ENCODE measurements at regions not wholly inside any gene's neighbourhood (a gene's known extent, or its start where the extent isn't known, plus 50 kb on each side); places are given as distances from the start of the nearest gene placed in this dataset.

- TF ChIP-seq CTCF (IDR thresholded peaks at IDR 0.05) (no peak), EZH2 (IDR thresholded peaks at IDR 0.05; ENCODE audit: borderline replicate concordance, insufficient read depth, low read depth, low read length, poor library complexity, severe bottlenecking) (no peak)
- no peak overlapping the region for H3K27ac Mint-ChIP-seq
- ChIA-PET POLR2A (no interaction called here), CTCF (no interaction called here)
- peaks cover 5% of the 10 kb centered on the region for H3K27me3 Mint-ChIP-seq
- Histone ChIP-seq H3K4me1 (ENCODE audit: control insufficient read depth in 2 of 2, insufficient read depth in 2 of 2, low read length in 2 of 2) (no peaks in the 10 kb centered on the region), H3K9me3 (ENCODE audit: control extremely low read depth in 1 of 3, control insufficient read depth in 2 of 3, insufficient read depth in 1 of 3, low read length in 2 of 3) (peaks cover 0 to 10% (median 0%) of the 10 kb centered on the region in 3 donors), H3K36me3 (replicated peaks in 1 of 2; ENCODE audit: control extremely low read depth in 1 of 2, control insufficient read depth in 1 of 2, extremely low read depth in 1 of 2, insufficient read depth in 2 of 2, low read length in 1 of 2) (no peaks in the 10 kb centered on the region), H2AFZ (ENCODE audit: insufficient read depth, low read depth, low read length, poor library complexity, severe bottlenecking) (no peak overlapping the region), H3K4me2 (replicated peaks; ENCODE audit: low read depth, low read length, poor library complexity, severe bottlenecking) (no peak overlapping the region), H3K79me2 (ENCODE audit: control insufficient read depth, insufficient read depth, low read length) (no peaks in the 10 kb centered on the region), H3K9ac (ENCODE audit: low read length) (no peak overlapping the region), H4K20me1 (ENCODE audit: control insufficient read depth, insufficient read depth, low read length, poor library complexity, severe bottlenecking) (no peaks in the 10 kb centered on the region), H3K27ac (ENCODE audit: low read length in 2 of 2) (no peak overlapping the region), H3K4me3 (ENCODE audit: control extremely low read depth in 1 of 5, extremely low read depth in 1 of 5, insufficient read depth in 1 of 5, low read depth in 2 of 5, low read length in 4 of 5) (no peak overlapping the region), H3K27me3 (replicated peaks in 1 of 4; ENCODE audit: control extremely low read depth in 1 of 4, control insufficient read depth in 3 of 4, insufficient read depth in 4 of 4, low read length in 3 of 4) (no peaks in the 10 kb centered on the region)
- intact Hi-C loops (cut with micrococcal nuclease) = no loop called here
- no peak for DNase-seq
- ATAC-seq (ENCODE audit: low read depth) = no peak
- no peak overlapping the region for H3K4me3 Mint-ChIP-seq
- H3K9me3 Mint-ChIP-seq (ENCODE audit: insufficient read depth) = peaks cover 2% of the 10 kb centered on the region
- WGBS (ENCODE audit: insufficient coverage) = no CpG with 5 or more reads among the region's 2 CpGs
- H3K4me1 Mint-ChIP-seq = no peaks in the 10 kb centered on the region
Measured at GRCh38 chr12:58316926-58317325, 375.6 kb downstream of the ATP23 start.

GRCh38 chr12:58321414-58321813 is 380.0 kb downstream of the ATP23 start:
- no peak overlapping the region for H3K4me3 ChIP-seq (ENCODE audit: control extremely low read depth in 1 of 5, extremely low read depth in 1 of 5, insufficient read depth in 1 of 5, low read depth in 2 of 5, low read length in 4 of 5)
- peaks cover 0 to 7% (median 0%) of the 10 kb centered on the region in 3 donors for H3K9me3 ChIP-seq (ENCODE audit: control extremely low read depth in 1 of 3, control insufficient read depth in 2 of 3, insufficient read depth in 1 of 3, low read length in 2 of 3)
- ATAC-seq (ENCODE audit: low read depth) = no peak
- H3K4me3 Mint-ChIP-seq = no peak overlapping the region
- no peak overlapping the region for H3K27ac ChIP-seq (ENCODE audit: low read length in 2 of 2)
- no peaks in the 10 kb centered on the region for H3K4me1 ChIP-seq (ENCODE audit: control insufficient read depth in 2 of 2, insufficient read depth in 2 of 2, low read length in 2 of 2)
- no peak overlapping the region for H3K9ac ChIP-seq (ENCODE audit: low read length)
- no peaks in the 10 kb centered on the region for H3K27me3 ChIP-seq (replicated peaks in 1 of 4; ENCODE audit: control extremely low read depth in 1 of 4, control insufficient read depth in 3 of 4, insufficient read depth in 4 of 4, low read length in 3 of 4)
- intact Hi-C loops (cut with micrococcal nuclease) = no loop called here
- CTCF ChIA-PET = no interaction called here
- DNase-seq = no peak
- H3K9me3 Mint-ChIP-seq (ENCODE audit: insufficient read depth) = peaks cover 2% of the 10 kb centered on the region
- H4K20me1 ChIP-seq (ENCODE audit: control insufficient read depth, insufficient read depth, low read length, poor library complexity, severe bottlenecking) = no peaks in the 10 kb centered on the region
- no CpG with 5 or more reads among the region's 3 CpGs for WGBS (ENCODE audit: insufficient coverage)
- H3K4me2 ChIP-seq (replicated peaks; ENCODE audit: low read depth, low read length, poor library complexity, severe bottlenecking) = no peak overlapping the region
- POLR2A ChIA-PET = no interaction called here
- H2AFZ ChIP-seq (ENCODE audit: insufficient read depth, low read depth, low read length, poor library complexity, severe bottlenecking) = no peak overlapping the region
- H3K27ac Mint-ChIP-seq = no peak overlapping the region
- H3K4me1 Mint-ChIP-seq = no peaks in the 10 kb centered on the region
- H3K36me3 ChIP-seq (replicated peaks in 1 of 2; ENCODE audit: control extremely low read depth in 1 of 2, control insufficient read depth in 1 of 2, extremely low read depth in 1 of 2, insufficient read depth in 2 of 2, low read length in 1 of 2) = no peaks in the 10 kb centered on the region
- peaks cover 9% of the 10 kb centered on the region for H3K27me3 Mint-ChIP-seq
- TF ChIP-seq EZH2 (IDR thresholded peaks at IDR 0.05; ENCODE audit: borderline replicate concordance, insufficient read depth, low read depth, low read length, poor library complexity, severe bottlenecking) (no peak), CTCF (IDR thresholded peaks at IDR 0.05) (no peak)
- no peaks in the 10 kb centered on the region for H3K79me2 ChIP-seq (ENCODE audit: control insufficient read depth, insufficient read depth, low read length)

Data from B cell (primary cell).